CD14-positive monocyte (primary cell): ENCODE measurements at regions not wholly inside any gene's neighbourhood (a gene's known extent, or its start where the extent isn't known, plus 50 kb on each side); places are given as distances from the start of the nearest gene placed in this dataset.

Experiments used
- DNase-seq, 3 donors: peaks; one replicate each; pipeline ENCODE4 v3.0.0-alpha.2; 2011 to 2022
- H2AFZ ChIP-seq: 2 replicates; pipeline ENCODE4 v1.6.0; 2012; ENCODE audit warnings: mild to moderate bottlenecking, low read depth, low read length, inconsistent platforms; ENCODE audit not compliant: insufficient read depth, poor library complexity, severe bottlenecking
- H3K27ac ChIP-seq, 2 donors: 1 replicate in 1 of 2; 2 replicates in 1 of 2; pipeline ENCODE4 v1.5.1; 2012 to 2013; ENCODE audit warnings: low read length in 2 of 2, control low read depth in 1 of 2, inconsistent platforms in 1 of 2, low read depth in 1 of 2, mild to moderate bottlenecking in 1 of 2
- H3K27me3 ChIP-seq, 2 donors: one replicate each; pipeline versions ENCODE4 v1.6.0 to v1.6.1; 2011 to 2013; ENCODE audit warnings: low read length in 2 of 2; ENCODE audit not compliant: control insufficient read depth in 2 of 2, insufficient read depth in 2 of 2
- H3K36me3 ChIP-seq, 2 donors: replicated peaks in 1 of 2; 1 replicate in 1 of 2; 2 replicates in 1 of 2; pipeline versions ENCODE4 v1.5.1 to v1.6.1; 2012 to 2013; ENCODE audit warnings: low read length in 2 of 2, control low read depth in 1 of 2, inconsistent platforms in 1 of 2, mild to moderate bottlenecking in 1 of 2; ENCODE audit not compliant: insufficient read depth in 2 of 2, control insufficient read depth in 1 of 2
- H3K4me1 ChIP-seq, 2 donors: 1 replicate in 1 of 2; 2 replicates in 1 of 2; pipeline versions ENCODE4 v1.5.1 to v1.6.1; 2012 to 2013; ENCODE audit warnings: low read length in 2 of 2, control low read depth in 1 of 2, inconsistent platforms in 1 of 2, mild to moderate bottlenecking in 1 of 2, moderate library complexity in 1 of 2; ENCODE audit not compliant: insufficient read depth in 2 of 2, control insufficient read depth in 1 of 2
- H3K4me2 ChIP-seq: replicated peaks from 2 replicates; pipeline ENCODE3; 2012; ENCODE audit warnings: low read length, moderate library complexity, mild to moderate bottlenecking; ENCODE audit not compliant: poor library complexity, severe bottlenecking; ENCODE audit errors: extremely low read depth
- H3K4me3 ChIP-seq, 3 experiments: fragments of 200-600 bp in 1 of 3; sonication (generic) in 1 of 3; replicated peaks in 1 of 3; 1 replicate in 2 of 3; 2 replicates in 1 of 3; pipeline ENCODE4 v1.5.1; 2011 to 2013; ENCODE audit warnings: low read length in 3 of 3, mild to moderate bottlenecking in 3 of 3, control low read depth in 2 of 3, low read depth in 2 of 3, inconsistent platforms in 1 of 3, moderate library complexity in 1 of 3
- H3K79me2 ChIP-seq: 2 replicates; pipeline ENCODE4 v1.6.0; 2012; ENCODE audit warnings: mild to moderate bottlenecking, control low read depth, inconsistent platforms, low read length, moderate library complexity; ENCODE audit not compliant: insufficient read depth
- H3K9ac ChIP-seq: 2 replicates; pipeline ENCODE4 v1.6.0; 2017; ENCODE audit warnings: low read length, mild to moderate bottlenecking; ENCODE audit not compliant: insufficient read depth, poor library complexity, severe bottlenecking
- H3K9me3 ChIP-seq, 2 donors: replicated peaks in 1 of 2; 1 replicate in 1 of 2; 2 replicates in 1 of 2; pipeline versions ENCODE4 v1.5.1 to v1.6.1; 2012 to 2013; ENCODE audit warnings: low read length in 2 of 2, control low read depth in 1 of 2; ENCODE audit not compliant: control insufficient read depth in 1 of 2, insufficient read depth in 1 of 2
- H4K20me1 ChIP-seq: 2 replicates; pipeline ENCODE4 v1.6.0; 2012; ENCODE audit warnings: mild to moderate bottlenecking, low read length, control low read depth, moderate library complexity; ENCODE audit not compliant: insufficient read depth
- H3K27ac Mint-ChIP-seq, 7 donors: one replicate each; pipeline ENCODE4 v1.8.0; 2020; ENCODE audit warnings: mild to moderate bottlenecking in 7 of 7, mixed read lengths in 7 of 7, moderate library complexity in 6 of 7, inconsistent platforms in 2 of 7
- H3K27me3 Mint-ChIP-seq, 3 donors: one replicate each; pipeline ENCODE4 v1.8.0; 2021 to 2022; ENCODE audit warnings: low read depth in 3 of 3, mild to moderate bottlenecking in 3 of 3, mixed read lengths in 3 of 3, moderate library complexity in 3 of 3, inconsistent platforms in 1 of 3
- H3K36me3 Mint-ChIP-seq, 2 donors: one replicate each; pipeline ENCODE4 v1.8.0; 2020; ENCODE audit warnings: mixed read lengths in 2 of 2, inconsistent platforms in 1 of 2, mild to moderate bottlenecking in 1 of 2
- H3K4me1 Mint-ChIP-seq: one replicate; pipeline ENCODE4 v1.8.0; 2020; ENCODE audit warnings: mild to moderate bottlenecking, mixed read lengths
- H3K4me3 Mint-ChIP-seq, 2 donors: one replicate each; pipeline ENCODE4 v1.8.0; 2020; ENCODE audit warnings: mild to moderate bottlenecking in 2 of 2, mixed read lengths in 2 of 2, moderate library complexity in 1 of 2
- H3K9me3 Mint-ChIP-seq, 7 donors: one replicate each; pipeline ENCODE4 v1.8.0; 2020 to 2022; ENCODE audit warnings: mixed read lengths in 7 of 7, mild to moderate bottlenecking in 6 of 7, moderate library complexity in 6 of 7, inconsistent platforms in 2 of 7
- WGBS: methylation state at CpG from one replicate; pipeline ENCODE4 v1.1.5; 2013; ENCODE audit warnings: missing lambda C conversion rate; ENCODE audit not compliant: insufficient coverage; 5-methylcytosine and 5-hydroxymethylcytosine counted together
- intact Hi-C, 2 donors: fragments of 100-400 bp; cut with micrococcal nuclease; formaldehyde crosslinking; loops; one replicate each; pipeline versions ENCODE4 v1.15.0 to v1.15.1; 2023
- TF ChIP-seq, protein P1 (sequence below): fragments of 200-600 bp; IDR thresholded peaks from one replicate; pipeline ENCODE4 v1.8.0; 2022; ENCODE audit warnings: antibody characterized with exemption, mild to moderate bottlenecking

DNA sequence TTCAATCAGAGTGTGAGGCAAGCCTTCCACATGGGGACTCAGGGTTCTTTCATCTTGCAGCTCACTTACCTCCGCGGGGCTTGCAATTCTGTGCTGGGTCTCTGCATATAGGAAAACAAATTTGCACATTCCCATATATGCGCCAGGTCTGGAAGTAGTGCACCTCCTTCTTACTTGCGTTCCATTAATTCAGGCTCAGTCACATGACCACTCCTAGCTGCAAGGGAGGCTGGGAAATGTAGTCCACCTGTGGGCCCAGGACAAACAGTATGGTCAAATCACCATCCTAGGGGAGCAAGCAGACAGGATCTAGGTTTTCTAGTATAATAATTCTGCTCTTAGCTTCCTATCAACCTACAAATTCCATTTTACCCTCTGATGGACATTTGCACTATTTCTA lies 160.4 kb downstream of the AACS start:
- TF ChIP-seq, protein P1, sequence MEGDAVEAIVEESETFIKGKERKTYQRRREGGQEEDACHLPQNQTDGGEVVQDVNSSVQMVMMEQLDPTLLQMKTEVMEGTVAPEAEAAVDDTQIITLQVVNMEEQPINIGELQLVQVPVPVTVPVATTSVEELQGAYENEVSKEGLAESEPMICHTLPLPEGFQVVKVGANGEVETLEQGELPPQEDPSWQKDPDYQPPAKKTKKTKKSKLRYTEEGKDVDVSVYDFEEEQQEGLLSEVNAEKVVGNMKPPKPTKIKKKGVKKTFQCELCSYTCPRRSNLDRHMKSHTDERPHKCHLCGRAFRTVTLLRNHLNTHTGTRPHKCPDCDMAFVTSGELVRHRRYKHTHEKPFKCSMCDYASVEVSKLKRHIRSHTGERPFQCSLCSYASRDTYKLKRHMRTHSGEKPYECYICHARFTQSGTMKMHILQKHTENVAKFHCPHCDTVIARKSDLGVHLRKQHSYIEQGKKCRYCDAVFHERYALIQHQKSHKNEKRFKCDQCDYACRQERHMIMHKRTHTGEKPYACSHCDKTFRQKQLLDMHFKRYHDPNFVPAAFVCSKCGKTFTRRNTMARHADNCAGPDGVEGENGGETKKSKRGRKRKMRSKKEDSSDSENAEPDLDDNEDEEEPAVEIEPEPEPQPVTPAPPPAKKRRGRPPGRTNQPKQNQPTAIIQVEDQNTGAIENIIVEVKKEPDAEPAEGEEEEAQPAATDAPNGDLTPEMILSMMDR: no peak
- Histone ChIP-seq H3K9me3 (peaks cover 3 to 4% of the 10 kb centered on the region in 2 donors), H3K36me3 (no peaks in the 10 kb centered on the region), H3K4me1 (peaks cover 12 to 18% of the 10 kb centered on the region in 2 donors), H3K27ac (no peak overlapping the region), H3K79me2 (no peaks in the 10 kb centered on the region), H3K4me3 (no peak overlapping the region), H2AFZ (no peak overlapping the region), H3K27me3 (peaks cover 6 to 14% of the 10 kb centered on the region in 2 donors), H4K20me1 (no peaks in the 10 kb centered on the region), H3K9ac (no peak overlapping the region), H3K4me2 (no peak overlapping the region)
- DNase-seq: no peak
- no peak overlapping the region for H3K27ac Mint-ChIP-seq
- H3K27me3 Mint-ChIP-seq: peaks cover 15 to 44% (median 37%) of the 10 kb centered on the region in 3 donors
- H3K4me1 Mint-ChIP-seq: peaks cover 16% of the 10 kb centered on the region
- peaks cover 3 to 13% (median 8%) of the 10 kb centered on the region in 7 donors for H3K9me3 Mint-ChIP-seq
- 96% methylated on average over 4 of the region's 4 CpGs for WGBS
- H3K4me3 Mint-ChIP-seq: no peak overlapping the region
- intact Hi-C loops: no loop called here
- peaks cover 0 to 5% of the 10 kb centered on the region in 2 donors for H3K36me3 Mint-ChIP-seq

DNA sequence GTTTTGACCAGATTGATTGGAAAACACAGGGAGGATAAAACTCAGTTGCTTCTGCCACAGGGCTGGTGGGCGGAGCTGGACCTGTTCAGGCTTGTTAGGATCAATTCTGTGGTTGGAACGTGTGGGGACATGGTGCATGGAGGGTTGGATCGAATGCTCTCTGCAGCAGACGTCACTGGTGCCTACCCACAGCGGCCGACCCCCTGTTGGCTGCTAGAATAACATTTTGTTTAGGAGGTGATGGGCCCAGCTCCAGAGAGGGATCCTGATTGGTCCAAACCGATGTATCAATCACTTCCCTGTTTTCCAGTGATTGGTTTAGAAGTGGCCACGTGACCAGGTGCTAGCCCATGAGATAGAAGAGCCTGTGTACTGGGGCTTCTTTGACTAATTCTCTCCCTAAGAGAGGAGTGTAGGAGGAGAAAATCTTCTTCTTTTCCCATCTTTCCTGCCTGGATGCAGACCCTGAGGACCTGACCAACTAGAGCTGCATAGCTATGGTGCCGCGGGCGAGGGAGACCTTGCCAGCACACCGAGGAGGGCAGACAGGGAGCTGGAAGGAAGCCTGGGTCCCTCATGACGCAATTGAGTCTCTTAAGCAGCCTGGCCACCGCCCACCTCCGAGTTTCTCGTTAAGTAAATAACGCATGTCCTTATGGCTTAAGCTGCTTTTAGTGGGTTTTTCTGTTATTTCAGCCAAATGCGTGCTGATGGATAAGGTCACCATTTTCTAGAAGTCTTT lies 163.5 kb downstream of the AACS start:
- peaks cover 0 to 6% (median 4%) of the 10 kb centered on the region in 7 donors for H3K9me3 Mint-ChIP-seq
- peaks cover 8 to 43% (median 32%) of the 10 kb centered on the region in 3 donors for H3K27me3 Mint-ChIP-seq
- Histone ChIP-seq H4K20me1 (no peaks in the 10 kb centered on the region), H3K79me2 (no peaks in the 10 kb centered on the region), H2AFZ (no peak overlapping the region), H3K9ac (no peak overlapping the region), H3K27me3 (peaks cover 6 to 13% of the 10 kb centered on the region in 2 donors), H3K4me1 (peaks cover under 1 to 2% of the 10 kb centered on the region in 2 donors), H3K9me3 (no peaks in the 10 kb centered on the region), H3K27ac (no peak overlapping the region), H3K36me3 (no peaks in the 10 kb centered on the region), H3K4me2 (no peak overlapping the region), H3K4me3 (no peak overlapping the region)
- TF ChIP-seq, protein P1: no peak
- H3K4me1 Mint-ChIP-seq: peaks cover 1% of the 10 kb centered on the region
- no peak for DNase-seq
- H3K27ac Mint-ChIP-seq: no peak overlapping the region
- intact Hi-C loops: no loop called here
- peaks cover 0 to 2% of the 10 kb centered on the region in 2 donors for H3K36me3 Mint-ChIP-seq
- H3K4me3 Mint-ChIP-seq: no peak overlapping the region
- 81% methylated on average over 16 of the region's 18 CpGs for WGBS
